Ascending aorta (tissue), 2 donors: ENCODE measurements at regions not wholly inside any gene's neighbourhood (a gene's known extent, or its start where the extent isn't known, plus 50 kb on each side); places are given as distances from the start of the nearest gene placed in this dataset.

Source experiments
- DNase-seq, 2 donors: peaks; one replicate each; pipeline ENCODE4 v3.0.0-alpha.2; 2019; ENCODE audit warnings: low spot score in 2 of 2
- H3K27ac ChIP-seq, 2 donors: fragments of 200-600 bp; sonication (generic); one replicate each; pipeline ENCODE4 v1.5.1; 2016 to 2017; ENCODE audit warnings: mild to moderate bottlenecking in 1 of 2
- H3K27me3 ChIP-seq: fragments of 200-600 bp; sonication (generic); one replicate; pipeline ENCODE4 v1.5.1; 2017
- H3K36me3 ChIP-seq, 2 donors: fragments of 200-600 bp; sonication (generic); one replicate each; pipeline ENCODE4 v1.5.1; 2016
- H3K4me1 ChIP-seq, 2 donors: fragments of 200-600 bp; sonication (generic); one replicate each; pipeline ENCODE4 v1.5.1; 2016 to 2017; ENCODE audit warnings: mild to moderate bottlenecking in 1 of 2
- H3K4me3 ChIP-seq, 2 donors: fragments of 200-600 bp; sonication (generic); one replicate each; pipeline ENCODE4 v1.5.1; 2016 to 2017; ENCODE audit warnings: mild to moderate bottlenecking in 1 of 2
- H3K9me3 ChIP-seq, 2 donors: fragments of 200-600 bp; sonication (generic); one replicate each; pipeline ENCODE4 v1.5.1; 2016
- CTCF ChIP-seq, 3 experiments: fragments of 200-600 bp in 2 of 3; fragments of 450-650 bp in 1 of 3; sonication (generic) in 2 of 3; IDR thresholded peaks; one replicate each; pipeline ENCODE4 v1.5.1; 2016 to 2019; ENCODE audit warnings: antibody characterized with exemption in 3 of 3, mild to moderate bottlenecking in 1 of 3, moderate library complexity in 1 of 3
- intact Hi-C: fragments of 100-400 bp; cut with DNase I; formaldehyde crosslinking; loops from one replicate; pipeline ENCODE4 v1.15.1; 2023

- no peaks in the 10 kb centered on the region for H3K36me3 ChIP-seq
- H3K27me3 ChIP-seq = no peaks in the 10 kb centered on the region
- DNase-seq = no peak
- peaks cover 0 to 10% of the 10 kb centered on the region in 2 donors for H3K4me1 ChIP-seq
- TF ChIP-seq CTCF (IDR thresholded peaks at IDR 0.05) = no peak
- no peak overlapping the region for H3K27ac ChIP-seq
- H3K4me3 ChIP-seq = no peak overlapping the region
- no peaks in the 10 kb centered on the region for H3K9me3 ChIP-seq
- intact Hi-C loops = no loop called here
These were observed 581.6 kb upstream of the PSMD7 start for GRCh38 chr16:73714976-73715375.

- no peak for DNase-seq
- no peak overlapping the region for H3K27ac ChIP-seq
- peak in 2 of 3 experiments; percentile 12 to 31 for TF ChIP-seq CTCF (IDR thresholded peaks at IDR 0.05)
- H3K36me3 ChIP-seq = no peaks in the 10 kb centered on the region
- intact Hi-C loops = no loop called here
- H3K27me3 ChIP-seq = no peaks in the 10 kb centered on the region
- H3K4me1 ChIP-seq = peaks cover 0 to 10% of the 10 kb centered on the region in 2 donors
- H3K9me3 ChIP-seq = no peaks in the 10 kb centered on the region
- H3K4me3 ChIP-seq = no peak overlapping the region
These were observed 582.7 kb upstream of the PSMD7 start for GRCh38 chr16:73713778-73714495.

- peaks cover 0 to 10% of the 10 kb centered on the region in 2 donors for H3K4me1 ChIP-seq
- no peaks in the 10 kb centered on the region for H3K27me3 ChIP-seq
- no peak overlapping the region for H3K27ac ChIP-seq
- intact Hi-C loops = no loop called here
- H3K4me3 ChIP-seq = no peak overlapping the region
- H3K9me3 ChIP-seq = no peaks in the 10 kb centered on the region
- no peaks in the 10 kb centered on the region for H3K36me3 ChIP-seq
- DNase-seq = no peak
- TF ChIP-seq CTCF (IDR thresholded peaks at IDR 0.05) = no peak
These were observed 583.4 kb upstream of the PSMD7 start for GRCh38 chr16:73713251-73713650.

- no peak for DNase-seq
- no peak overlapping the region for H3K27ac ChIP-seq
- no peaks in the 10 kb centered on the region for H3K9me3 ChIP-seq
- intact Hi-C loops = no loop called here
- TF ChIP-seq CTCF (IDR thresholded peaks at IDR 0.05) = no peak
- H3K4me3 ChIP-seq = peak overlapping the region in 1 of 2 donors; percentile 28
- no peaks in the 10 kb centered on the region for H3K27me3 ChIP-seq
- H3K4me1 ChIP-seq = peaks cover 0 to 12% of the 10 kb centered on the region in 2 donors
- no peaks in the 10 kb centered on the region for H3K36me3 ChIP-seq
These were observed 585.1 kb upstream of the PSMD7 start for GRCh38 chr16:73711406-73712080.

GRCh38 chr16:73710526-73710925 lies 586.1 kb upstream of the PSMD7 start:
- H3K27me3 ChIP-seq = no peaks in the 10 kb centered on the region
- H3K36me3 ChIP-seq = no peaks in the 10 kb centered on the region
- no peak for DNase-seq
- peaks cover 0 to 12% of the 10 kb centered on the region in 2 donors for H3K4me1 ChIP-seq
- no peak overlapping the region for H3K4me3 ChIP-seq
- intact Hi-C loops = no loop called here
- no peaks in the 10 kb centered on the region for H3K9me3 ChIP-seq
- TF ChIP-seq CTCF (IDR thresholded peaks at IDR 0.05) = no peak
- no peak overlapping the region for H3K27ac ChIP-seq
